ENCODE measurements at regions not wholly inside any gene's neighbourhood (a gene's known extent, or its start where the extent isn't known, plus 50 kb on each side); places are given as distances from the start of the nearest gene placed in this dataset.
"Not testable (repeated sequence)": the region's sequence is repeated elsewhere in the genome, so short reads cannot be mapped to it uniquely, and the experiment has no call there.

DNA sequence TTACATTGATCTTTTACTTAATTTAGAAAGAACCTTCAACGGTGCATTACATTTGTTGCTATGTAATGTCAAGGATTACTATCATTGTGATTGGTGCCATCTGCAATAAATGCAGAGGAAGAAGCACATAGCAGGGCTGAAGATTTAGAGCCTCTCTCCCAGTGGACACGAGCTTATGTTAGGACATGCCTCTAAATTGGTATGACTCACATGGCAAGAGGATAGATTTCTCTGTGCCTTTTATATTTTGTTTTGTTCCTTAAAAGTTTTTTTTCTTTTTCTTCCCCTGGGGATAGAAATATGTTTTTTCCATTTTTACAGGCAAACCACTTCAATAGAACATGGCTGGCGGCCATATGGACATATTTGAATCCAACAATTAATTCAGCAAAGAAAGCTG is 205.0 kb upstream of the HAND2 start:
- Mint-ChIP-seq H3K27ac (ENCODE audit: unreplicated experiment) (no peak overlapping the region), H3K9me3 (ENCODE audit: low read depth) (no peaks in the 10 kb centered on the region)
- DNase-seq (ENCODE audit: low spot score), result no peak

DNA sequence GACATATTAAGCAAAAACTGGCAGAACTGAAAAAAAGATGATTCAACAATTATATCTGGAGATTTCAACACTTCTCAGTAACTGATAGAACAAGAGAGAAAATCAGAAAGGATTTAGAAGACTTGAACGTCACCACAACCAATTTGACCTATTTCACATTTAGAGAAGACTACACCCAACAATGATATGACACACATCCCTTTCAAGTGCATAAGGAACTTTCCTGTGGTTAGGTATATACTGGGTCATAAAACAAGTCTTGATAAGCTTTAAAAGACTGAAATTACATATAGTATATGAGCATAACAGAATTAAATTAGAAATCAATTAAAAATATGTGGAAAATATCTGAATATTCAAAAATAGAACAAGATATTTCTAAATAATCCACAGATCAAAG is 201.2 kb upstream of the HAND2 start:
- H3K9me3 Mint-ChIP-seq (ENCODE audit: low read depth), result peaks cover 16% of the 10 kb centered on the region
- peaks cover 2% of the 10 kb centered on the region for H3K27me3 Mint-ChIP-seq (ENCODE audit: low read depth)
- DNase-seq (ENCODE audit: low spot score), result no peak
- no peak overlapping the region for H3K27ac Mint-ChIP-seq (ENCODE audit: unreplicated experiment)
- no peaks in the 10 kb centered on the region for H3K4me1 Mint-ChIP-seq (ENCODE audit: low read depth)
- TF ChIP-seq, protein P1, sequence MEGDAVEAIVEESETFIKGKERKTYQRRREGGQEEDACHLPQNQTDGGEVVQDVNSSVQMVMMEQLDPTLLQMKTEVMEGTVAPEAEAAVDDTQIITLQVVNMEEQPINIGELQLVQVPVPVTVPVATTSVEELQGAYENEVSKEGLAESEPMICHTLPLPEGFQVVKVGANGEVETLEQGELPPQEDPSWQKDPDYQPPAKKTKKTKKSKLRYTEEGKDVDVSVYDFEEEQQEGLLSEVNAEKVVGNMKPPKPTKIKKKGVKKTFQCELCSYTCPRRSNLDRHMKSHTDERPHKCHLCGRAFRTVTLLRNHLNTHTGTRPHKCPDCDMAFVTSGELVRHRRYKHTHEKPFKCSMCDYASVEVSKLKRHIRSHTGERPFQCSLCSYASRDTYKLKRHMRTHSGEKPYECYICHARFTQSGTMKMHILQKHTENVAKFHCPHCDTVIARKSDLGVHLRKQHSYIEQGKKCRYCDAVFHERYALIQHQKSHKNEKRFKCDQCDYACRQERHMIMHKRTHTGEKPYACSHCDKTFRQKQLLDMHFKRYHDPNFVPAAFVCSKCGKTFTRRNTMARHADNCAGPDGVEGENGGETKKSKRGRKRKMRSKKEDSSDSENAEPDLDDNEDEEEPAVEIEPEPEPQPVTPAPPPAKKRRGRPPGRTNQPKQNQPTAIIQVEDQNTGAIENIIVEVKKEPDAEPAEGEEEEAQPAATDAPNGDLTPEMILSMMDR (IDR thresholded peaks at IDR 0.05), result no peak
- H3K4me3 Mint-ChIP-seq (ENCODE audit: unreplicated experiment), result no peak overlapping the region
- H3K36me3 Mint-ChIP-seq (ENCODE audit: low read depth), result no peaks in the 10 kb centered on the region

More for the DNA sequence above, 205.0 kb upstream of the HAND2 start:
- Mint-ChIP-seq H3K36me3 (ENCODE audit: low read depth) (no peaks in the 10 kb centered on the region), H3K4me3 (ENCODE audit: unreplicated experiment) (no peak overlapping the region), H3K4me1 (ENCODE audit: low read depth) (no peaks in the 10 kb centered on the region), H3K27me3 (ENCODE audit: low read depth) (peaks cover 7% of the 10 kb centered on the region)
- TF ChIP-seq, protein P1 (IDR thresholded peaks at IDR 0.05), result no peak

DNA sequence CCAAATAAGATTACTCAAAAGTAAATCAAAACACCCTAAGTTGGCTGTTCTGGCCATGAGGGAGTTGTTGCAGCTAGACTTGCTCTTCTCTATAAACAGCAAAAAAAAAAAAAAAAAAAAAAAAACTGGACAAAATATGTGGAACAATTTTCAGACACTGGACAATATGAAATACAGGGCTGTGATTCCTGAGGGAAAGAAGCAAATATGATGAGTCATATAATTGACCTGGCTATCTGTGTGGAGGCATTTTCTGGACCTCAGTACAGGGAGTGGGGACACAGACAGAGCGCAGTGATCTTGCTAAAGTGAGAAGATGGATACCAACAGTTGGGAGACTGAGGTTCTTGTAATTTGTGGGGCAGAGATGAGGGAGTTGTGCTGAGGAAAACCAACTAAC is 192.0 kb upstream of the HAND2 start:
- no peak for DNase-seq (ENCODE audit: low spot score)
- no peaks in the 10 kb centered on the region for H3K4me1 Mint-ChIP-seq (ENCODE audit: low read depth)
- no peaks in the 10 kb centered on the region for H3K36me3 Mint-ChIP-seq (ENCODE audit: low read depth)
- no peak overlapping the region for H3K27ac Mint-ChIP-seq (ENCODE audit: unreplicated experiment)
- H3K4me3 Mint-ChIP-seq (ENCODE audit: unreplicated experiment), result no peak overlapping the region
- peaks cover 20% of the 10 kb centered on the region for H3K9me3 Mint-ChIP-seq (ENCODE audit: low read depth)
- TF ChIP-seq, protein P1 (IDR thresholded peaks at IDR 0.05), result no peak
- peaks cover 2% of the 10 kb centered on the region for H3K27me3 Mint-ChIP-seq (ENCODE audit: low read depth)

DNA sequence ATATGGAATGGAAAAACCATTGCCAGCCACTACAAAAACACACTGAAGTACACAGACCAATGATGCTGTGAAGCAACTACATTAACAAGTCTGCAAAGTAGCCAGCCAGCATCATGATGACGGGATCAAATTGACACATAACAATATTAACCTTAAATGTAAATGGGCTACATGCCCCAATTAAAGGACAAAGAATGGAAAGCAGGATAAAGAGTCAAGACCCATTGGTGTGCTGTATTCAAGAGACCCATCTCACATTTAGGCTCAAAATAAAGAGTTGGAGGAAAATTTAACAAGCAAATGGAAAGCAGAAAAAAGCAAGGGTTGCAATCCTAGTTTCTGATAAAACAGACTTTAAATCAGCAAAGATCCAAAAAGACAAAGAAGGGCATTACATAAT is 188.5 kb upstream of the HAND2 start:
- not testable (repeated sequence) for H3K4me1 Mint-ChIP-seq (ENCODE audit: low read depth); H3K4me3 Mint-ChIP-seq (ENCODE audit: unreplicated experiment); H3K36me3 Mint-ChIP-seq (ENCODE audit: low read depth); H3K27me3 Mint-ChIP-seq (ENCODE audit: low read depth); DNase-seq (ENCODE audit: low spot score); H3K27ac Mint-ChIP-seq (ENCODE audit: unreplicated experiment)
- H3K9me3 Mint-ChIP-seq (ENCODE audit: low read depth), result peaks cover 22% of the 10 kb centered on the region

DNA sequence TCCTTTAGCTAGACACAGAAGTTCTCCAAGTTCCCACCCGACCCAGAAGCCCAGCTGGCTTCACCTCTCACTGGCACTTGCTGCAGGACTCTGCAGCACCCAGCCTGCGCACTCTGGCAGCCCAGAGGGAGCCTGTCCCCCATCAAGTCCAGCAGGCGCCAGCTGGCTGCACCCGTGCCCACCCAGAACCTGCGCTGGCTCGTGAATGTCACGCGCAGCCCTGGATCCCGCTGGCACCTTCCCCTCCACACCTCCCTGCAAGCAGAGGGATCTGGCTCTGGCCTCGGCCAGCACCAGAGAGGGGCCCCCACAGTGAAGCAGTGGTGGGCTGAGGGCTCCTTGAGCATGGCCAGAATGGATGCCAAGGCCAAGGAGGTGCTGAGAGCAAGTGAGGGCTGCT is 187.6 kb upstream of the HAND2 start:
- no peak overlapping the region for H3K27ac Mint-ChIP-seq (ENCODE audit: unreplicated experiment)
- H3K4me1 Mint-ChIP-seq (ENCODE audit: low read depth), result no peaks in the 10 kb centered on the region
- H3K9me3 Mint-ChIP-seq (ENCODE audit: low read depth), result peaks cover 22% of the 10 kb centered on the region
- peaks cover 2% of the 10 kb centered on the region for H3K27me3 Mint-ChIP-seq (ENCODE audit: low read depth)
- TF ChIP-seq, protein P1 (IDR thresholded peaks at IDR 0.05), result no peak
- peak; percentile 86 for DNase-seq (ENCODE audit: low spot score)
- H3K36me3 Mint-ChIP-seq (ENCODE audit: low read depth), result no peaks in the 10 kb centered on the region
- H3K4me3 Mint-ChIP-seq (ENCODE audit: unreplicated experiment), result no peak overlapping the region

DNA sequence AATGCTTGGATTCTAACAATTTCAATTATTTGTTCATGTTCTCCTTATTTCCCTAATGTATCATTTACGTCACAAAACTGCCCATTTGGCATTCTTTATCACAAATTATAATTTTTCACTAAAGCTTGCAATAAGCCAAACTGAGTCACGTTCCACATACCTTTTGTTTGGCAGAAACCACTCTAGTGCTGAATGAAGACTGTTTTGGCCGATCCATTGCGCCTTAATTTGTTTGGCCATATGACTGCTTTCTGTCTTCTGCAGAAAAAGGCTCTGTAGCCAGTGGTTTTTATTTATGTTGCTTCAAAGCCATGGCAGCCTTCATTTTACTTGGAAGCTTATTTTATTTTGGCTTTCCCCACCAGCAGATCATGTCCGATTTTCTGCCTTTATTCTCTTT is 184.4 kb upstream of the HAND2 start:
- DNase-seq (ENCODE audit: low spot score), result no peak
- TF ChIP-seq, protein P1 (IDR thresholded peaks at IDR 0.05), result no peak
- Mint-ChIP-seq H3K27ac (ENCODE audit: unreplicated experiment) (no peak overlapping the region), H3K4me1 (ENCODE audit: low read depth) (no peaks in the 10 kb centered on the region), H3K36me3 (ENCODE audit: low read depth) (no peaks in the 10 kb centered on the region), H3K9me3 (ENCODE audit: low read depth) (peaks cover 21% of the 10 kb centered on the region), H3K27me3 (ENCODE audit: low read depth) (peaks cover 8% of the 10 kb centered on the region), H3K4me3 (ENCODE audit: unreplicated experiment) (no peak overlapping the region)

Data from chondrocyte (in vitro differentiated cells).